ENCODE measurements at regions not wholly inside any gene's neighbourhood (a gene's known extent, or its start where the extent isn't known, plus 50 kb on each side); places are given as distances from the start of the nearest gene placed in this dataset.

GRCh38 chr22:48052621-48052890 is 1290.1 kb downstream of the TBC1D22A start:
- Histone ChIP-seq H3K27ac (no peak overlapping the region), H3K4me3 (no peak overlapping the region), H3K4me1 (no peaks in the 10 kb centered on the region), H3K27me3 (peaks cover 0 to 33% (median 3%) of the 10 kb centered on the region in 9 donors), H3K36me3 (no peaks in the 10 kb centered on the region), H3K9me3 (no peaks in the 10 kb centered on the region)
- WGBS, 4 donors: 81 to 92% (median 90%) methylated on average over 7 of the region's 7 CpGs
- ATAC-seq (no peak), DNase-seq (no peak)
- TF ChIP-seq CTCF (IDR thresholded peaks at IDR 0.05) (no peak), POLR2A (IDR thresholded peaks at IDR 0.05) (no peak)
- intact Hi-C loops (cut with DNase I): no loop called here

GRCh38 chr22:48051796-48052620 is 1289.6 kb downstream of the TBC1D22A start:
- Histone ChIP-seq H3K36me3 (no peaks in the 10 kb centered on the region), H3K27ac (no peak overlapping the region), H3K4me1 (no peaks in the 10 kb centered on the region), H3K4me3 (no peak overlapping the region), H3K9me3 (no peaks in the 10 kb centered on the region), H3K27me3 (peaks cover 0 to 33% (median 2%) of the 10 kb centered on the region in 9 donors)
- ATAC-seq: no peak
- DNase-seq: no peak
- WGBS, 4 donors: 80 to 85% (median 85%) methylated on average over 11 of the region's 11 CpGs
- intact Hi-C loops (cut with DNase I): no loop called here
- TF ChIP-seq POLR2A (IDR thresholded peaks at IDR 0.05) (no peak), CTCF (IDR thresholded peaks at IDR 0.05) (no peak)

GRCh38 chr22:48050836-48051235 is 1288.4 kb downstream of the TBC1D22A start:
- Histone ChIP-seq H3K4me3 (no peak overlapping the region), H3K36me3 (no peaks in the 10 kb centered on the region), H3K27me3 (peaks cover 0 to 26% (median 0%) of the 10 kb centered on the region in 9 donors), H3K9me3 (no peaks in the 10 kb centered on the region), H3K27ac (no peak overlapping the region), H3K4me1 (no peaks in the 10 kb centered on the region)
- DNase-seq (peak in 1 of 5 donors; percentile 3), ATAC-seq (no peak)
- WGBS, 4 donors: 78 to 86% (median 82%) methylated on average over 6 to 7 of the region's 7 CpGs
- TF ChIP-seq POLR2A (IDR thresholded peaks at IDR 0.05): no peak
- no peak for TF ChIP-seq CTCF (IDR thresholded peaks at IDR 0.05)
- intact Hi-C loops (cut with DNase I): no loop called here

GRCh38 chr22:48049116-48049515 is 1286.7 kb downstream of the TBC1D22A start:
- ATAC-seq: no peak
- Histone ChIP-seq H3K36me3 (no peaks in the 10 kb centered on the region), H3K9me3 (no peaks in the 10 kb centered on the region), H3K4me3 (no peak overlapping the region), H3K4me1 (no peaks in the 10 kb centered on the region), H3K27ac (no peak overlapping the region), H3K27me3 (peaks cover 0 to 22% (median 0%) of the 10 kb centered on the region in 9 donors)
- 58 to 75% (median 71%) methylated on average over 10 of the region's 10 CpGs for WGBS, 4 donors
- no peak for TF ChIP-seq CTCF (IDR thresholded peaks at IDR 0.05)
- TF ChIP-seq POLR2A (IDR thresholded peaks at IDR 0.05): no peak
- intact Hi-C loops (cut with DNase I): no loop called here
- DNase-seq: no peak

Measured in heart left ventricle (tissue), 16 donors.